ENCODE measurements at regions not wholly inside any gene's neighbourhood (a gene's known extent, or its start where the extent isn't known, plus 50 kb on each side); places are given as distances from the start of the nearest gene placed in this dataset.

DNA sequence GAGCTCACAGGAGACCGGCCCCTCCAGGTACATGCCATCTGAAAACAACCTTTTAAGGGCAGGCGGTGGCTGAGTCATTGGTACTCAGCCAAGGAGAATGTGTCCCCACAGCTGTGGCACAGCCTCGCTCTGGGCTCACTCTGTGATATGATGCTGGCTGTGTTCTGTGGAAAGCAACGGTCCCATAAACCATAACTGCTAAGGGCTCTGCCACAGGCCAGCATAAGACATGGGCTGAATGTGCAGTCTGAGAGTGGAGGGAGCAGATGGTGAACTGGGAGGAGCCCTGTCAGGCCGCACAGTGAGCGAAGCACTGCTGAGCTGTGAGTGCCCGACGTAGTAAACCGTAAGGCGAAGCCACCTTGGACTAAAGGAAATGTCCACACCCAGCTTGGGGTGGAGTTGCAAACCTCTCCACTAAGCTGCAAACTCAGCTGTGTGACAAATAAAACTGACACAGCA is 375.8 kb downstream of the THBS2 start:
- Histone ChIP-seq H3K27me3 (no peaks in the 10 kb centered on the region), H3K4me3 (no peak overlapping the region), H3K9ac (ENCODE audit: low read depth in 2 of 2, low read length in 2 of 2) (peak overlapping the region in 1 of 2 donors; percentile 28), H3K4me1 (peaks cover 5% of the 10 kb centered on the region), H3K9me3 (no peaks in the 10 kb centered on the region), H3K27ac (no peak overlapping the region), H3K36me3 (no peaks in the 10 kb centered on the region)
- intact Hi-C loops (cut with DNase I): no loop called here
- DNase-seq: peak; percentile 70
- TF ChIP-seq, protein P1, sequence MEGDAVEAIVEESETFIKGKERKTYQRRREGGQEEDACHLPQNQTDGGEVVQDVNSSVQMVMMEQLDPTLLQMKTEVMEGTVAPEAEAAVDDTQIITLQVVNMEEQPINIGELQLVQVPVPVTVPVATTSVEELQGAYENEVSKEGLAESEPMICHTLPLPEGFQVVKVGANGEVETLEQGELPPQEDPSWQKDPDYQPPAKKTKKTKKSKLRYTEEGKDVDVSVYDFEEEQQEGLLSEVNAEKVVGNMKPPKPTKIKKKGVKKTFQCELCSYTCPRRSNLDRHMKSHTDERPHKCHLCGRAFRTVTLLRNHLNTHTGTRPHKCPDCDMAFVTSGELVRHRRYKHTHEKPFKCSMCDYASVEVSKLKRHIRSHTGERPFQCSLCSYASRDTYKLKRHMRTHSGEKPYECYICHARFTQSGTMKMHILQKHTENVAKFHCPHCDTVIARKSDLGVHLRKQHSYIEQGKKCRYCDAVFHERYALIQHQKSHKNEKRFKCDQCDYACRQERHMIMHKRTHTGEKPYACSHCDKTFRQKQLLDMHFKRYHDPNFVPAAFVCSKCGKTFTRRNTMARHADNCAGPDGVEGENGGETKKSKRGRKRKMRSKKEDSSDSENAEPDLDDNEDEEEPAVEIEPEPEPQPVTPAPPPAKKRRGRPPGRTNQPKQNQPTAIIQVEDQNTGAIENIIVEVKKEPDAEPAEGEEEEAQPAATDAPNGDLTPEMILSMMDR (IDR thresholded peaks at IDR 0.05): no peak

DNA sequence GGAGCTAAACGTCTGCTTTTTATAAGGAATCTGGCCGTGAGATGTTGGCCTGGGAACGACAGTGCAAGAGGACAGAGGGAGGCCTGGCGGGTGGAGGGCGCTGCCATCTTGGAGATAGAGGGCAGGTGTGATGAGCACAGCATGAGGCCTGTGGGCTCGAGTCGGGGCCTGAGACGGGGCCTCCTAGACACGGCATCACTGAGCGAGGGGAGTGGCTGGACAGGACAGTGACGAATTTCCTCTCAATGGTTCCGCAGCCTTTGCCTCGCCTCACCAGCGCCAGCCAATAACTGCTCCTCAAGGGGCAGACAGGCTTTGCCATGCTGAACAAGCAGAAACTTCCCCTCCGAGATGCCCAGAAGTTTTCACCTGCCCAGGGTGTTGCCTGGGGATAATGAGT is 376.7 kb downstream of the THBS2 start:
- intact Hi-C loops (cut with DNase I): no loop called here
- TF ChIP-seq, protein P1 (IDR thresholded peaks at IDR 0.05): no peak

DNA sequence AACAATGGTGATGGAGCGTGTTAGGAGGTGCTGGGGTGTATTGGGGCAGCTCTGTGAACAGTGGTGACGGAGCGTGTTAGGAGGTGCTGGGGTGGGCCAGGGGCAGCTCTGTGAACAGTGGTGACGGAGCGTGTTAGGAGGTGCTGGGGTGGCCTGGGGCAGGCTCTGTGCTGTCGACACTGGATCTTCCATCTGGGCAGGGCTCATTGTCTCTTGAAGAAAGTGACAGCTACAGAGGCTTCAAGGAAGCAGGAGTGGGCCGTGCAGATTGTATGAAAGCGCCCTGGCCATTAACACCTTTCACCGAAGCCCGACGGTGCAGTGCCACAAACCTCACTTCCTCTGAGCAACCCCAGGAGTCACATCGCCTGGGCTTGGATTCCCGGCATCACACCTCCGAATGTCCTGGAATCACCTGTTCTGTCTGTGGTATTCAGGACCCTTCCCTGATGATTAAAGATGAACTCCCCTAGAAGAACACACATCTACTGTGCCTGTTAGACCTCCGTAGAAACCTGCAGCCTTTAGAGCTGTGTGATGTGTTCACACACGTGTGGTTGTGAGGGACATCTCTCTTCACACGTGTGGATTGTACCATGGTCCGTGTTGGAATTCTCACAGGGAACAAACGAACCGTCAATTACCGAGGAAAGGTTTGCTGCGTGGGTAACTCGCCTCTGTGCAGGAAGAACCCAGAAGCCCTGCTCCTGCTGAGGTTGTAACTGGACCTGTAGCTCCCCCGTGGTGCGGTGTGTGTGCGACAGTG is 377.7 kb downstream of the THBS2 start:
- DNase-seq: no peak
- intact Hi-C loops (cut with DNase I): no loop called here
- no peaks in the 10 kb centered on the region for H3K27me3 ChIP-seq
- H3K4me3 ChIP-seq: no peak overlapping the region
- H3K36me3 ChIP-seq: no peaks in the 10 kb centered on the region
- H3K9ac ChIP-seq (ENCODE audit: low read depth in 2 of 2, low read length in 2 of 2): no peak overlapping the region
- H3K9me3 ChIP-seq: no peaks in the 10 kb centered on the region
- TF ChIP-seq, protein P1 (IDR thresholded peaks at IDR 0.05): no peak
- H3K4me1 ChIP-seq: peaks cover 5% of the 10 kb centered on the region
- no peak overlapping the region for H3K27ac ChIP-seq

More for the DNA sequence above, 376.7 kb downstream of the THBS2 start:
- Histone ChIP-seq H3K9me3 (no peaks in the 10 kb centered on the region), H3K27ac (no peak overlapping the region), H3K4me1 (peaks cover 5% of the 10 kb centered on the region), H3K27me3 (no peaks in the 10 kb centered on the region), H3K4me3 (no peak overlapping the region), H3K36me3 (no peaks in the 10 kb centered on the region), H3K9ac (ENCODE audit: low read depth in 2 of 2, low read length in 2 of 2) (no peak overlapping the region)
- no peak for DNase-seq

DNA sequence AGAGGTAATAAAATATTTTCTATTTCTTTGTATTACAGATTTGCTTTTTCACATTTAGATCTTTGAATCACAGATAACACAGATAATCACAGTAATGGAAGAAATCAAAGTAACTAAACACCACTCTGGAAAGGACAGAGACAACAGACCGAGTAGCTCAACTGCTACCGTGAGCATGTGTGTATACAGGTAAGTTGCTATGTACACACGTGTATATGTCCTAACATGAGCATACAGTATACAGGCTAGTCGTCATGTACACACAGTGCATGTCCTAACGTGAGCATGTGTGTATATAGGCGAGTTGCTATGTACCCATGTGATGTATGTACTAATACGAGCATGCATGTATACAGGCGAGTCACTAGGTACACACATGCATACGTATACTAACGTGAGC is 379.0 kb downstream of the THBS2 start:
- H3K36me3 ChIP-seq: no peaks in the 10 kb centered on the region
- no peak for DNase-seq
- H3K9me3 ChIP-seq: no peaks in the 10 kb centered on the region
- no peaks in the 10 kb centered on the region for H3K27me3 ChIP-seq
- H3K27ac ChIP-seq: no peak overlapping the region
- H3K4me3 ChIP-seq: no peak overlapping the region
- peaks cover 5% of the 10 kb centered on the region for H3K4me1 ChIP-seq
- TF ChIP-seq, protein P1 (IDR thresholded peaks at IDR 0.05): no peak
- intact Hi-C loops (cut with DNase I): no loop called here
- H3K9ac ChIP-seq (ENCODE audit: low read depth in 2 of 2, low read length in 2 of 2): no peak overlapping the region

DNA sequence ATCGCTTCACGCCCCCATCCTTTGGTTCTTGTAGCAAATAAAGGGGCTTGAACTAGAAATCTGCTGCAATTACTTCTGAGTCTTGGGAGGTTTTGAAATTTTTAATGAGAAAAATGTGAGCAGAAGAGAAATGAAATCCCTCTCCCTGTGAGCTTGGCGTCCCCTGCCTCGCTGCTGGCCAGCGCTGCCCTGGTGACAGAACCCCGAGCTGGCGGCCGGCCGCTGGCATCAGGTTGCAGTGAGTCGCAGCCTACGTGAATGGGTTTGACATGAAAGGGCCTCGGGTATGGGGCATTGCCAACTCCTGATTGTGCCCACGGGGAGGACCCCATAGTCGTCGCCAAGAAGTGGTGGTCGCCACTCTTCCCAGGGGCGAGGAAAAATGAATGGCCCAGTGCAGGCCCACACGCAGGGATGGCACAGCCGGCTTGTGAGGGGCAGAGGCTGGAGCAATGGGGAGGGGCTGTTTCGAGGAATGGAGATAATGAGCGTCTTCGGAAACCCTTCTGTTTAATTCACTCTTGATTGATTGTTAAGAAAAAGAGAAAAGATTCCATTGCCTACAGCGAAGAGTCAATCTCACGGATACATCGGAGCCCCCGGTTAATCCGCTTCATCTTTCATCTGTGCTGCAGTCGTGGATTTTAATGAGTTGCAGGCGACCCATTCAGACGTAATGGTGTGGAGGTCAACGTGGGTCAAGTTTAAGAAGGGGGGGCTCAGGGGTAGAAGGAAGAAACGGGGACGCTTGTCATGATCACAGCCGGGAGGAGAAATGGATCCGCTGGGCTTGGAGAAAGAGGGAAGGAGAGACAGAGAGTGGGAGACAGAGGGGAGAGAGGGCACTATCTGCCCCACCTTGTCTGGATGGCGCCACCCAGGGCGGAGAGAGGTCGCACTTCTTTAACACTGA is 380.1 kb downstream of the THBS2 start:
- H3K27me3 ChIP-seq: no peaks in the 10 kb centered on the region
- H3K27ac ChIP-seq: no peak overlapping the region
- intact Hi-C loops (cut with DNase I): no loop called here
- H3K4me1 ChIP-seq: peaks cover 5% of the 10 kb centered on the region
- H3K9ac ChIP-seq (ENCODE audit: low read depth in 2 of 2, low read length in 2 of 2): no peak overlapping the region
- no peaks in the 10 kb centered on the region for H3K9me3 ChIP-seq
- no peak overlapping the region for H3K4me3 ChIP-seq
- no peak for DNase-seq
- no peaks in the 10 kb centered on the region for H3K36me3 ChIP-seq
- TF ChIP-seq, protein P1 (IDR thresholded peaks at IDR 0.05): no peak
